MM.1S (cell line): ENCODE measurements at regions not wholly inside any gene's neighbourhood (a gene's known extent, or its start where the extent isn't known, plus 50 kb on each side); places are given as distances from the start of the nearest gene placed in this dataset.

ENCODE experiments used
- EZH2 ChIP-seq: fragments of 300-600 bp; sonication (generic); optimal IDR thresholded peaks from 2 replicates; pipeline ENCODE3; 2017; ENCODE audit warnings: low read depth, mild to moderate bottlenecking, antibody characterized with exemption, low read length, mixed read lengths
- TF ChIP-seq, protein P1 (sequence below): fragments of 300-600 bp; sonication (generic); IDR thresholded peaks from 2 replicates; pipeline ENCODE4 v1.5.1; 2016; ENCODE audit warnings: antibody characterized with exemption, low read length, mixed read lengths

GRCh38 chr5:160492565-160492964, 70.9 kb downstream of the PTTG1 start:
- TF ChIP-seq, protein P1, sequence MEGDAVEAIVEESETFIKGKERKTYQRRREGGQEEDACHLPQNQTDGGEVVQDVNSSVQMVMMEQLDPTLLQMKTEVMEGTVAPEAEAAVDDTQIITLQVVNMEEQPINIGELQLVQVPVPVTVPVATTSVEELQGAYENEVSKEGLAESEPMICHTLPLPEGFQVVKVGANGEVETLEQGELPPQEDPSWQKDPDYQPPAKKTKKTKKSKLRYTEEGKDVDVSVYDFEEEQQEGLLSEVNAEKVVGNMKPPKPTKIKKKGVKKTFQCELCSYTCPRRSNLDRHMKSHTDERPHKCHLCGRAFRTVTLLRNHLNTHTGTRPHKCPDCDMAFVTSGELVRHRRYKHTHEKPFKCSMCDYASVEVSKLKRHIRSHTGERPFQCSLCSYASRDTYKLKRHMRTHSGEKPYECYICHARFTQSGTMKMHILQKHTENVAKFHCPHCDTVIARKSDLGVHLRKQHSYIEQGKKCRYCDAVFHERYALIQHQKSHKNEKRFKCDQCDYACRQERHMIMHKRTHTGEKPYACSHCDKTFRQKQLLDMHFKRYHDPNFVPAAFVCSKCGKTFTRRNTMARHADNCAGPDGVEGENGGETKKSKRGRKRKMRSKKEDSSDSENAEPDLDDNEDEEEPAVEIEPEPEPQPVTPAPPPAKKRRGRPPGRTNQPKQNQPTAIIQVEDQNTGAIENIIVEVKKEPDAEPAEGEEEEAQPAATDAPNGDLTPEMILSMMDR, result no peak
- no peak for TF ChIP-seq EZH2
